Activated T-helper 1 cell treated with anti-CD3 and anti-CD28 coated beads, Interleukin-2, amount 50 U/mL, for 16 hours (primary cell): ENCODE measurements at regions not wholly inside any gene's neighbourhood (a gene's known extent, or its start where the extent isn't known, plus 50 kb on each side); places are given as distances from the start of the nearest gene placed in this dataset.
"Not testable (repeated sequence)": the region's sequence is repeated elsewhere in the genome, so short reads cannot be mapped to it uniquely, and the experiment has no call there.

Experiments used
- DNase-seq, 2 donors: peaks; one replicate each; pipeline ENCODE4 v3.0.0-alpha.2; 2020; ENCODE audit warnings: low read depth in 1 of 2, low spot score in 1 of 2

GRCh38 chrX:1060562-1060960 lies 151.9 kb downstream of the CRLF2 start:
- DNase-seq: no peak

GRCh38 chrX:1059576-1060561 lies 152.6 kb downstream of the CRLF2 start:
- DNase-seq: no peak

- not testable (repeated sequence) for DNase-seq
These were observed 158.8 kb downstream of the CRLF2 start for GRCh38 chrX:1053600-1053999.

- no peak for DNase-seq
These were observed 159.4 kb downstream of the CRLF2 start for GRCh38 chrX:1053072-1053471.

- no peak for DNase-seq
These were observed 160.4 kb downstream of the CRLF2 start for GRCh38 chrX:1052021-1052420.

- no peak for DNase-seq
These were observed 161.0 kb downstream of the CRLF2 start for GRCh38 chrX:1051421-1051820.

- DNase-seq: no peak
These were observed 166.7 kb downstream of the CRLF2 start for GRCh38 chrX:1045680-1046314.

GRCh38 chrX:1041091-1041490 lies 171.4 kb downstream of the CRLF2 start:
- DNase-seq: no peak

- not testable (repeated sequence) for DNase-seq
These were observed 176.5 kb downstream of the CRLF2 start for GRCh38 chrX:1035931-1036330.

- no peak for DNase-seq
These were observed 177.2 kb downstream of the CRLF2 start for GRCh38 chrX:1035206-1035605.

- no peak for DNase-seq
These were observed 177.7 kb downstream of the CRLF2 start for GRCh38 chrX:1034717-1035116.

- DNase-seq: no peak
These were observed 180.7 kb downstream of the CRLF2 start for GRCh38 chrX:1031521-1032430.

- no peak for DNase-seq
These were observed 183.0 kb downstream of the CRLF2 start for GRCh38 chrX:1029494-1029893.

- DNase-seq: no peak
These were observed 184.8 kb downstream of the CRLF2 start for GRCh38 chrX:1027680-1028079.

- DNase-seq: no peak
These were observed 185.3 kb downstream of the CRLF2 start for GRCh38 chrX:1027133-1027532.

GRCh38 chrX:1026263-1027015 lies 186.0 kb downstream of the CRLF2 start:
- DNase-seq: no peak

- DNase-seq: no peak
These were observed 187.0 kb downstream of the CRLF2 start for GRCh38 chrX:1025413-1025812.

- DNase-seq: no peak
These were observed 188.8 kb downstream of the CRLF2 start for GRCh38 chrX:1023676-1024075.

GRCh38 chrX:1021314-1021993 lies 191.0 kb downstream of the CRLF2 start:
- not testable (repeated sequence) for DNase-seq

GRCh38 chrX:1020634-1021166 lies 191.7 kb downstream of the CRLF2 start:
- DNase-seq: no peak
